ENCODE measurements at regions not wholly inside any gene's neighbourhood (a gene's known extent, or its start where the extent isn't known, plus 50 kb on each side); places are given as distances from the start of the nearest gene placed in this dataset.

DNA sequence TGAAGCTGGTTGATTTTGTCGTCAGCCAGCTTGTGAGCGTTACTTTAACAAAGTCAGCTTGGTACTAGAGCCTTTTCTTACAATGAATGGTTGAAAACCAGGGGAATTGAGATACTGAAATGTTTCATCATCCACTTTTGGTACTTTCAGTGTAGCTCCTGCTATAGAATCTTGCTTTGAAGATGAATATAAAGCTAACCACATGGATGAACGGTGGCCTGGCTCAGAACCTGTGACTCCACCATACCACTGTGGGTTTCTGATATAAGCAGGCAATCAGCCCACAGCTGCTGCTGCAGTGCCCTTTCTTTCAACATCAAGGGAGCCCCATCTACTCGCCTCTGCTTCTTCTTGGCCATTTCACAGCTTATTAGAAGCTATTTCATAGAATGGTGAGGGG lies 53.2 kb upstream of the GPR45 start:
- TF ChIP-seq, protein P1, sequence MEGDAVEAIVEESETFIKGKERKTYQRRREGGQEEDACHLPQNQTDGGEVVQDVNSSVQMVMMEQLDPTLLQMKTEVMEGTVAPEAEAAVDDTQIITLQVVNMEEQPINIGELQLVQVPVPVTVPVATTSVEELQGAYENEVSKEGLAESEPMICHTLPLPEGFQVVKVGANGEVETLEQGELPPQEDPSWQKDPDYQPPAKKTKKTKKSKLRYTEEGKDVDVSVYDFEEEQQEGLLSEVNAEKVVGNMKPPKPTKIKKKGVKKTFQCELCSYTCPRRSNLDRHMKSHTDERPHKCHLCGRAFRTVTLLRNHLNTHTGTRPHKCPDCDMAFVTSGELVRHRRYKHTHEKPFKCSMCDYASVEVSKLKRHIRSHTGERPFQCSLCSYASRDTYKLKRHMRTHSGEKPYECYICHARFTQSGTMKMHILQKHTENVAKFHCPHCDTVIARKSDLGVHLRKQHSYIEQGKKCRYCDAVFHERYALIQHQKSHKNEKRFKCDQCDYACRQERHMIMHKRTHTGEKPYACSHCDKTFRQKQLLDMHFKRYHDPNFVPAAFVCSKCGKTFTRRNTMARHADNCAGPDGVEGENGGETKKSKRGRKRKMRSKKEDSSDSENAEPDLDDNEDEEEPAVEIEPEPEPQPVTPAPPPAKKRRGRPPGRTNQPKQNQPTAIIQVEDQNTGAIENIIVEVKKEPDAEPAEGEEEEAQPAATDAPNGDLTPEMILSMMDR (tag by site-specific recombination; IDR thresholded peaks at IDR 0.05), result no peak
- TF ChIP-seq ZNF138 (tag by site-specific recombination; IDR thresholded peaks at IDR 0.05; ENCODE audit: borderline replicate concordance) (no peak), ZNF302 (tag by site-specific recombination; IDR thresholded peaks at IDR 0.05; ENCODE audit: low read depth) (no peak), ZNF670 (tag by site-specific recombination; IDR thresholded peaks at IDR 0.05; ENCODE audit: low read depth) (no peak), MEIS1 (CRISPR knock-in tag; IDR thresholded peaks at IDR 0.05; ENCODE audit: borderline replicate concordance) (no peak), ZNF501 (tag by site-specific recombination; IDR thresholded peaks at IDR 0.05) (no peak), ZNF561 (tag by site-specific recombination; IDR thresholded peaks at IDR 0.05; ENCODE audit: borderline replicate concordance) (no peak), ZNF629 (tag by site-specific recombination; IDR thresholded peaks at IDR 0.05) (no peak)
- TF ChIP-seq, protein P2, sequence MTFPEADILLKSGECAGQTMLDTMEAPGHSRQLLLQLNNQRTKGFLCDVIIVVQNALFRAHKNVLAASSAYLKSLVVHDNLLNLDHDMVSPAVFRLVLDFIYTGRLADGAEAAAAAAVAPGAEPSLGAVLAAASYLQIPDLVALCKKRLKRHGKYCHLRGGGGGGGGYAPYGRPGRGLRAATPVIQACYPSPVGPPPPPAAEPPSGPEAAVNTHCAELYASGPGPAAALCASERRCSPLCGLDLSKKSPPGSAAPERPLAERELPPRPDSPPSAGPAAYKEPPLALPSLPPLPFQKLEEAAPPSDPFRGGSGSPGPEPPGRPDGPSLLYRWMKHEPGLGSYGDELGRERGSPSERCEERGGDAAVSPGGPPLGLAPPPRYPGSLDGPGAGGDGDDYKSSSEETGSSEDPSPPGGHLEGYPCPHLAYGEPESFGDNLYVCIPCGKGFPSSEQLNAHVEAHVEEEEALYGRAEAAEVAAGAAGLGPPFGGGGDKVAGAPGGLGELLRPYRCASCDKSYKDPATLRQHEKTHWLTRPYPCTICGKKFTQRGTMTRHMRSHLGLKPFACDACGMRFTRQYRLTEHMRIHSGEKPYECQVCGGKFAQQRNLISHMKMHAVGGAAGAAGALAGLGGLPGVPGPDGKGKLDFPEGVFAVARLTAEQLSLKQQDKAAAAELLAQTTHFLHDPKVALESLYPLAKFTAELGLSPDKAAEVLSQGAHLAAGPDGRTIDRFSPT (tag by site-specific recombination; IDR thresholded peaks at IDR 0.05), result no peak
- TF ChIP-seq, protein P3, sequence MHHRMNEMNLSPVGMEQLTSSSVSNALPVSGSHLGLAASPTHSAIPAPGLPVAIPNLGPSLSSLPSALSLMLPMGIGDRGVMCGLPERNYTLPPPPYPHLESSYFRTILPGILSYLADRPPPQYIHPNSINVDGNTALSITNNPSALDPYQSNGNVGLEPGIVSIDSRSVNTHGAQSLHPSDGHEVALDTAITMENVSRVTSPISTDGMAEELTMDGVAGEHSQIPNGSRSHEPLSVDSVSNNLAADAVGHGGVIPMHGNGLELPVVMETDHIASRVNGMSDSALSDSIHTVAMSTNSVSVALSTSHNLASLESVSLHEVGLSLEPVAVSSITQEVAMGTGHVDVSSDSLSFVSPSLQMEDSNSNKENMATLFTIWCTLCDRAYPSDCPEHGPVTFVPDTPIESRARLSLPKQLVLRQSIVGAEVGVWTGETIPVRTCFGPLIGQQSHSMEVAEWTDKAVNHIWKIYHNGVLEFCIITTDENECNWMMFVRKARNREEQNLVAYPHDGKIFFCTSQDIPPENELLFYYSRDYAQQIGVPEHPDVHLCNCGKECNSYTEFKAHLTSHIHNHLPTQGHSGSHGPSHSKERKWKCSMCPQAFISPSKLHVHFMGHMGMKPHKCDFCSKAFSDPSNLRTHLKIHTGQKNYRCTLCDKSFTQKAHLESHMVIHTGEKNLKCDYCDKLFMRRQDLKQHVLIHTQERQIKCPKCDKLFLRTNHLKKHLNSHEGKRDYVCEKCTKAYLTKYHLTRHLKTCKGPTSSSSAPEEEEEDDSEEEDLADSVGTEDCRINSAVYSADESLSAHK (tag by site-specific recombination; IDR thresholded peaks at IDR 0.05), result no peak

Data from HEK293 (cell line).